ENCODE measurements at regions not wholly inside any gene's neighbourhood (a gene's known extent, or its start where the extent isn't known, plus 50 kb on each side); places are given as distances from the start of the nearest gene placed in this dataset.

DNA sequence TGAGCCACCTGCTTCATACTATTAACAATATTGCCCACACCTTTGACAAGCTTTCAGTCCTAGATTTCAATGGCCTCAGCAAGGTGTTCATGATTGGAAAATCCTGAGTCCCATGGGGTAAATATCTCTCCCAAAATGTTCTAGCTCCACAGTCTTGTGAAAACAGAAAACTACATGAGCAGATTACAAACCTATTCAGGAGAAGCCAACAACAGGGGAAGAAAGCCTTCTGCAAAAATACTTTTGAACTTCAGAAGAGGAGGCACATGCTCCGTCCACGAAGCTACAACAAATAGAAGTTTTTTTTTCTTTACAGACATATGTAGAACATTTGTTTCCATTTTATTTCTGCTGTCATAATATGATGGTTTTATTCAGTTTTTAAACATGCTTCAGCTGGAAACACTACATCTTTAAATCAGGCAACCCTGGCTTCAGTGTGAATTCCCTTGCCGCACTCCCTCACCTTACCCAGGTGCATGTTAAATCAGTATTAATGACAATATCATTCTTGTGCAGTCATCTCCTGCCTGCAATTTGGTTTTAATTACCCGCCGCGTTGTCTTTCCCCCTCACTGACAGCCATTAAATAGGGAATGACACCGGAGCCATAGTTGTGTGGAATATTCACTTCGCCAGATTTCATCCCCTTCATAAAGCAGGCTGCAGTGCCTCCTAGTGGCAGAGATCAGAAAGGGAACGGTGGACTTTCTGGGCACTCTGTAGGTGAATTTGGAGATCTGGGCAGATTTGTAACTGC, 725.5 kb upstream of the ARRDC4 start:
- Histone ChIP-seq H3K9me3 (no peaks in the 10 kb centered on the region), H3K4me1 (no peaks in the 10 kb centered on the region), H3K27me3 (peaks cover 0 to 8% of the 10 kb centered on the region in 2 donors), H3K36me3 (no peaks in the 10 kb centered on the region), H3K4me3 (peak overlapping the region in 1 of 3 donors; percentile 7), H3K27ac (no peak overlapping the region)
- no peak for DNase-seq (ENCODE audit: low spot score in 2 of 2)
- intact Hi-C loops (cut with DNase I; ENCODE audit: low total_unique reads) = no loop called here
- no peak for TF ChIP-seq POLR2AphosphoS5 (IDR thresholded peaks at IDR 0.05)
- TF ChIP-seq, protein P1, sequence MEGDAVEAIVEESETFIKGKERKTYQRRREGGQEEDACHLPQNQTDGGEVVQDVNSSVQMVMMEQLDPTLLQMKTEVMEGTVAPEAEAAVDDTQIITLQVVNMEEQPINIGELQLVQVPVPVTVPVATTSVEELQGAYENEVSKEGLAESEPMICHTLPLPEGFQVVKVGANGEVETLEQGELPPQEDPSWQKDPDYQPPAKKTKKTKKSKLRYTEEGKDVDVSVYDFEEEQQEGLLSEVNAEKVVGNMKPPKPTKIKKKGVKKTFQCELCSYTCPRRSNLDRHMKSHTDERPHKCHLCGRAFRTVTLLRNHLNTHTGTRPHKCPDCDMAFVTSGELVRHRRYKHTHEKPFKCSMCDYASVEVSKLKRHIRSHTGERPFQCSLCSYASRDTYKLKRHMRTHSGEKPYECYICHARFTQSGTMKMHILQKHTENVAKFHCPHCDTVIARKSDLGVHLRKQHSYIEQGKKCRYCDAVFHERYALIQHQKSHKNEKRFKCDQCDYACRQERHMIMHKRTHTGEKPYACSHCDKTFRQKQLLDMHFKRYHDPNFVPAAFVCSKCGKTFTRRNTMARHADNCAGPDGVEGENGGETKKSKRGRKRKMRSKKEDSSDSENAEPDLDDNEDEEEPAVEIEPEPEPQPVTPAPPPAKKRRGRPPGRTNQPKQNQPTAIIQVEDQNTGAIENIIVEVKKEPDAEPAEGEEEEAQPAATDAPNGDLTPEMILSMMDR (IDR thresholded peaks at IDR 0.05) = peak; percentile 63 to 82 (median 77)

DNA sequence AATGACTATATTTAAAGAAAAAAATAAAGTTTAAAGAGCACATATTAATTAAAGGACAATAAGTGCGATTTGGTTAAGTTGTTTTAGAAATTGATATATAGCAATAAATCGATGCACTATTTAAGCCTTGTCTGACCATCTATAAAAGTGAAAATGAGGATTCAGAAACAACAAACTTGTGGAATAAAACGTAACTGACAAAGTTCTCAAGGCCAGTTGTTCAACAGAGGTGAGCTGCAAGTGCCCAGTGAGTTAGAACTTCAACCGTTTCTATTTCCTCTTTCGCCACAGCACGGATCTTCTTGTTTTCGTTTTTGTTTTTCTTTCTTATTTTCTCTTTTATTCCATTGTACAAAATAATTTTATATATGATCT, 724.9 kb upstream of the ARRDC4 start:
- no peak overlapping the region for H3K27ac ChIP-seq
- H3K36me3 ChIP-seq = no peaks in the 10 kb centered on the region
- peak overlapping the region in 1 of 3 donors; percentile 7 for H3K4me3 ChIP-seq
- intact Hi-C loops (cut with DNase I; ENCODE audit: low total_unique reads) = no loop called here
- TF ChIP-seq, protein P1 (IDR thresholded peaks at IDR 0.05) = peak in 1 of 3 donors; percentile 3
- TF ChIP-seq POLR2A (IDR thresholded peaks at IDR 0.05) = no peak
- no peak for DNase-seq (ENCODE audit: low spot score in 2 of 2)
- H3K27me3 ChIP-seq = peaks cover 0 to 8% of the 10 kb centered on the region in 2 donors
- H3K4me1 ChIP-seq = no peaks in the 10 kb centered on the region
- H3K9me3 ChIP-seq = no peaks in the 10 kb centered on the region

DNA sequence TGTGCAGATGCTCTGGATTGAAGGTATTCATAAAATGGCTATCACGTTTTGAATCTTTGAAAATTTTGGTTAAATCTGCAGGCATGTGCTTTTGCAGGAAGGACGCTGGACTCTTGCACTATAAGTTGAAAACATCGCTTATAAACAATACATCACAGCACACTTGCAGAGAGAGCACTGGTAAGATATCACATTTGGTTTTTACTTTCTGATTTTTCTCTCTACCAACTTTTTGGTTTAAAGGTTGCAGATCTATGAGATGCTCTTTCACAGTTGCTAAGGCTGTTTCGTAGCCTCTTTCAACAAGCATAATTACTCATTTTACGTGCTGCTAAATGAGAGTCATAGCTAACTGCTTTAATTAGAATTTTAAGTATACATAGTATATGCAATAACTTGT, 724.4 kb upstream of the ARRDC4 start:
- H3K36me3 ChIP-seq = no peaks in the 10 kb centered on the region
- DNase-seq (ENCODE audit: low spot score in 2 of 2) = no peak
- no peaks in the 10 kb centered on the region for H3K9me3 ChIP-seq
- H3K4me3 ChIP-seq = no peak overlapping the region
- no peak overlapping the region for H3K27ac ChIP-seq
- intact Hi-C loops (cut with DNase I; ENCODE audit: low total_unique reads) = no loop called here
- no peaks in the 10 kb centered on the region for H3K4me1 ChIP-seq
- TF ChIP-seq, protein P1 (IDR thresholded peaks at IDR 0.05) = no peak
- no peak for TF ChIP-seq POLR2AphosphoS5 (IDR thresholded peaks at IDR 0.05)
- no peak for TF ChIP-seq POLR2A (IDR thresholded peaks at IDR 0.05)
- H3K27me3 ChIP-seq = peaks cover 0 to 8% of the 10 kb centered on the region in 2 donors

DNA sequence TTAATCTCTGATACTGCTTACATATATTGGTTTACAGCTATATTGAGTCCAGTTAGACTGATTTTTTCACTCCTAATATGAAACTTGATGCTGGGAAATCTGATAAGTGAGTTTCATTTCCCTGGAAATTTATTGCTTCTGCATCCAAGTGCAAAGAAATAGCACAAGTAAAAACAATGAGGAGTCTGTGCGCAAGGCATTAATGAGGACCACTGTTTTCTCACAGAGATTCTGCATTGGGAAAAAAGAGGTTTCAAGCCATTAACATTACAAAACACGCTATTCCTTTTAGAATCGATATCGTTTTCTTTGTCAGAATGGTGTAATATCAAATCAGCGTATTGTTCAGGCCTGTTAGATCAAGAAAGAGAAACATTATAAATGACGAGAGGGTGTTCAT, 723.3 kb upstream of the ARRDC4 start:
- no peak overlapping the region for H3K4me3 ChIP-seq
- H3K27ac ChIP-seq = no peak overlapping the region
- TF ChIP-seq POLR2AphosphoS5 (IDR thresholded peaks at IDR 0.05) (no peak), POLR2A (IDR thresholded peaks at IDR 0.05) (no peak)
- TF ChIP-seq, protein P1 (IDR thresholded peaks at IDR 0.05) = no peak
- no peak for DNase-seq (ENCODE audit: low spot score in 2 of 2)
- H3K36me3 ChIP-seq = no peaks in the 10 kb centered on the region
- intact Hi-C loops (cut with DNase I; ENCODE audit: low total_unique reads) = no loop called here
- H3K4me1 ChIP-seq = no peaks in the 10 kb centered on the region
- peaks cover 0 to 8% of the 10 kb centered on the region in 2 donors for H3K27me3 ChIP-seq
- H3K9me3 ChIP-seq = no peaks in the 10 kb centered on the region

DNA sequence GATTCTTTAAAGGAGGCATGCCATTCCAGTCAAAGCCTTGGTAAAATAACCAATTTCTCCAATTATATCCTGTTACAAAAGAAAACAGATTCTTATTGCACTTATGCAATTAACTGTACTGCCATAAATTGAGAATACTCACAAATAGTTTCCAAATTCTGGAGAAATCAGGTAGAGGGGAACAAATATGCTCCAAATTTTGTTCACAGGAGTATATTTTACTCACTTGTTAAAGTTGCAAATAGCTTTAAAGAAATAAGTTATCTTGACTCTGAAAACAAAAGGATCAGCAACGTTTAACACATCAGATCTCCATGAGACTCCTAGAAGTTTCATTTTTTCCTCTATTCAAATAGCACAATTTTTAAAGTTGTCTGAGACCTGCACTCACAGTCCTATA, 712.1 kb upstream of the ARRDC4 start:
- TF ChIP-seq, protein P1 (IDR thresholded peaks at IDR 0.05) = no peak
- H3K27ac ChIP-seq = no peak overlapping the region
- intact Hi-C loops (cut with DNase I; ENCODE audit: low total_unique reads) = no loop called here
- no peak overlapping the region for H3K4me3 ChIP-seq
- H3K27me3 ChIP-seq = no peaks in the 10 kb centered on the region
- no peaks in the 10 kb centered on the region for H3K36me3 ChIP-seq
- no peak for DNase-seq (ENCODE audit: low spot score in 2 of 2)
- no peaks in the 10 kb centered on the region for H3K4me1 ChIP-seq
- H3K9me3 ChIP-seq = peaks cover 5 to 9% of the 10 kb centered on the region in 2 donors

All from breast epithelium (tissue), 4 donors.